DND-41 (cell line): ENCODE measurements at regions not wholly inside any gene's neighbourhood (a gene's known extent, or its start where the extent isn't known, plus 50 kb on each side); places are given as distances from the start of the nearest gene placed in this dataset.

ENCODE experiments used
- ATAC-seq: fragments of 200-7000 bp; cut with Tn5 transposase; 3 replicates; pipeline ENCODE4 v1.9.1; 2021; ENCODE audit warnings: low read depth; ENCODE audit not compliant: insufficient read depth
- DNase-seq: peaks from one replicate; pipeline ENCODE4 v3.0.0-alpha.2; 2020
- H2AFZ ChIP-seq: 2 replicates; pipeline ENCODE4 v1.6.0; 2012; ENCODE audit warnings: low read depth, low read length
- H3K27ac ChIP-seq: 2 replicates; pipeline ENCODE4 v1.5.1; 2012; ENCODE audit warnings: low read length, inconsistent platforms
- H3K27me3 ChIP-seq: fragments of 200-600 bp; sonication (generic); 2 replicates; pipeline ENCODE4 v1.6.0; 2012; ENCODE audit warnings: low read length, mild to moderate bottlenecking, inconsistent platforms; ENCODE audit not compliant: insufficient read depth, poor library complexity
- H3K36me3 ChIP-seq: 2 replicates; pipeline ENCODE4 v1.5.1; 2012; ENCODE audit warnings: low read length, inconsistent platforms; ENCODE audit not compliant: insufficient read depth
- H3K4me1 ChIP-seq: 2 replicates; pipeline ENCODE4 v1.5.1; 2012; ENCODE audit warnings: mild to moderate bottlenecking, low read length; ENCODE audit not compliant: insufficient read depth
- H3K4me2 ChIP-seq: 2 replicates; pipeline ENCODE4 v1.6.0; 2012; ENCODE audit warnings: mild to moderate bottlenecking, moderate library complexity, low read length, inconsistent platforms; ENCODE audit not compliant: insufficient read depth
- H3K4me3 ChIP-seq, 2 experiments: fragments of 200-600 bp in 1 of 2; shearing (Covaris generic) in 1 of 2; 2 replicates each; pipeline ENCODE4 v1.5.1; 2012 to 2016; ENCODE audit warnings: inconsistent platforms in 2 of 2, low read length in 2 of 2, mild to moderate bottlenecking in 2 of 2, low read depth in 1 of 2, moderate library complexity in 1 of 2
- H3K79me2 ChIP-seq: 2 replicates; pipeline ENCODE4 v1.6.0; 2012; ENCODE audit warnings: low read length, inconsistent platforms; ENCODE audit not compliant: insufficient read depth
- H3K9ac ChIP-seq: 2 replicates; pipeline ENCODE4 v1.6.0; 2012; ENCODE audit warnings: low read depth, mild to moderate bottlenecking, inconsistent platforms, low read length, moderate library complexity
- H3K9me3 ChIP-seq: 2 replicates; pipeline ENCODE4 v1.5.1; 2012; ENCODE audit warnings: low read length, moderate library complexity, mild to moderate bottlenecking, inconsistent platforms; ENCODE audit not compliant: insufficient read depth, severe bottlenecking
- H4K20me1 ChIP-seq: 2 replicates; pipeline ENCODE4 v1.6.0; 2012; ENCODE audit warnings: low read length; ENCODE audit not compliant: insufficient read depth
- CTCF ChIP-seq: IDR thresholded peaks from 2 replicates; pipeline ENCODE4 v1.5.1; 2012; ENCODE audit warnings: borderline replicate concordance, low read length, moderate library complexity, mild to moderate bottlenecking; ENCODE audit not compliant: poor library complexity, severe bottlenecking; ENCODE audit errors: extremely low read depth
- EZH2 ChIP-seq: IDR thresholded peaks from 3 replicates; pipeline ENCODE4 v1.6.1; 2012; ENCODE audit warnings: borderline replicate concordance, low read depth, mild to moderate bottlenecking, moderate library complexity, low read length, inconsistent platforms; ENCODE audit not compliant: severe bottlenecking

GRCh38 chr17:77403854-77404253, 263.1 kb downstream of the SEC14L1 start:
- H3K79me2 ChIP-seq: peaks cover 91% of the 10 kb centered on the region
- no peak overlapping the region for H3K4me3 ChIP-seq
- H3K9ac ChIP-seq: peak overlapping the region; percentile 70
- ATAC-seq: no peak
- H3K4me2 ChIP-seq: no peak overlapping the region; the same call in 1 of the 2 replicates
- peaks cover 5% of the 10 kb centered on the region; the same call in 1 of the 2 replicates for H4K20me1 ChIP-seq
- H3K27ac ChIP-seq: peak overlapping the region; percentile 97
- no peaks in the 10 kb centered on the region for H3K9me3 ChIP-seq
- peaks cover 100% of the 10 kb centered on the region for H3K4me1 ChIP-seq
- no peak for DNase-seq
- no peaks in the 10 kb centered on the region for H3K27me3 ChIP-seq
- TF ChIP-seq CTCF: no peak
- TF ChIP-seq EZH2: no peak
- H3K36me3 ChIP-seq: peaks cover 46% of the 10 kb centered on the region
- H2AFZ ChIP-seq: no peak overlapping the region

- DNase-seq (peak; percentile 93), ATAC-seq (peak; percentile 73)
- no peaks in the 10 kb centered on the region for H3K27me3 ChIP-seq
- H3K27ac ChIP-seq: peak overlapping the region; percentile 97
- H3K9ac ChIP-seq: peak overlapping the region; percentile 70
- H3K4me3 ChIP-seq: peak overlapping the region; percentile 3 to 60; a peak in 2 of 4 replicates
- H3K36me3 ChIP-seq: peaks cover 55% of the 10 kb centered on the region
- H3K4me2 ChIP-seq: peak overlapping the region; percentile 75
- peaks cover 92% of the 10 kb centered on the region for H3K79me2 ChIP-seq
- no peak overlapping the region for H2AFZ ChIP-seq
- H3K9me3 ChIP-seq: no peaks in the 10 kb centered on the region
- peaks cover 100% of the 10 kb centered on the region for H3K4me1 ChIP-seq
- no peaks in the 10 kb centered on the region for H4K20me1 ChIP-seq
- TF ChIP-seq EZH2 (no peak), CTCF (no peak)
Measured at GRCh38 chr17:77404812-77405581, 264.2 kb downstream of the SEC14L1 start.

- TF ChIP-seq CTCF (no peak), EZH2 (no peak)
- H4K20me1 ChIP-seq: 0 out of 2 replicates have a peak, but pooled peaks cover 3% of the 10 kb centered on the region
Measured at GRCh38 chr17:77405867-77406732, 265.3 kb downstream of the SEC14L1 start.

More at GRCh38 chr17:77405867-77406732, 265.3 kb downstream of the SEC14L1 start:
- peak overlapping the region; percentile 70 for H3K9ac ChIP-seq
- H2AFZ ChIP-seq: no peak overlapping the region
- peak overlapping the region; percentile 75 for H3K4me2 ChIP-seq
- peak overlapping the region; percentile 97 for H3K27ac ChIP-seq
- H3K4me1 ChIP-seq: peaks cover 95% of the 10 kb centered on the region
- peaks cover 63% of the 10 kb centered on the region for H3K36me3 ChIP-seq
- no peaks in the 10 kb centered on the region for H3K27me3 ChIP-seq
- peak overlapping the region in 1 of 2 experiments; percentile 60; a peak in 2 of 4 replicates for H3K4me3 ChIP-seq
- H3K79me2 ChIP-seq: peaks cover 94% of the 10 kb centered on the region
- DNase-seq (peak; percentile 91), ATAC-seq (peak; percentile 79)
- H3K9me3 ChIP-seq: no peaks in the 10 kb centered on the region
